GM23338 (cell line): ENCODE measurements at regions not wholly inside any gene's neighbourhood (a gene's known extent, or its start where the extent isn't known, plus 50 kb on each side); places are given as distances from the start of the nearest gene placed in this dataset.
A peak's percentile ranks its signal among the peaks of the same experiment; 100 is the strongest.

Experiments
- ATAC-seq: fragments of 200-7000 bp; cut with Tn5 transposase; 3 replicates; pipeline ENCODE4 v1.9.1; 2020
- DNase-seq: peaks from one replicate; pipeline ENCODE4 v3.0.0-alpha.2; 2015; ENCODE audit warnings: low spot score
- H2AFZ ChIP-seq: fragments of 200-600 bp; sonication (generic); 2 replicates; pipeline ENCODE4 v1.8.0; 2016; ENCODE audit warnings: antibody characterized with exemption, mild to moderate bottlenecking, moderate library complexity
- H3F3A ChIP-seq: fragments of 200-600 bp; sonication (generic); replicated peaks from 2 replicates; pipeline ENCODE4 v1.8.0; 2017; ENCODE audit warnings: antibody characterized with exemption, mixed run types, low read depth
- H3K27ac ChIP-seq: fragments of 200-600 bp; sonication (generic); 2 replicates; pipeline ENCODE4 v1.6.1; 2016; ENCODE audit warnings: low read depth
- H3K27me3 ChIP-seq: fragments of 200-600 bp; sonication (generic); 2 replicates; pipeline ENCODE4 v1.8.0; 2016; ENCODE audit warnings: mild to moderate bottlenecking, mixed run types, moderate library complexity; ENCODE audit not compliant: insufficient read depth
- H3K36me3 ChIP-seq: fragments of 200-600 bp; sonication (generic); 2 replicates; pipeline ENCODE4 v1.8.0; 2016; ENCODE audit warnings: mild to moderate bottlenecking; ENCODE audit not compliant: insufficient read depth
- H3K4me1 ChIP-seq: fragments of 200-600 bp; sonication (generic); 2 replicates; pipeline ENCODE4 v1.8.0; 2016; ENCODE audit warnings: mild to moderate bottlenecking, moderate library complexity; ENCODE audit not compliant: insufficient read depth
- H3K4me2 ChIP-seq: fragments of 200-600 bp; sonication (generic); 2 replicates; pipeline ENCODE4 v1.7.1; 2017; ENCODE audit warnings: mixed run types
- H3K4me3 ChIP-seq: fragments of 200-600 bp; sonication (generic); 2 replicates; pipeline ENCODE4 v1.6.1; 2016; ENCODE audit warnings: mixed run types
- H3K79me2 ChIP-seq: fragments of 200-600 bp; sonication (generic); replicated peaks from 2 replicates; pipeline ENCODE4 v1.8.0; 2017; ENCODE audit warnings: mild to moderate bottlenecking; ENCODE audit not compliant: insufficient read depth
- H3K9me2 ChIP-seq: fragments of 200-600 bp; sonication (generic); 2 replicates; pipeline ENCODE4 v1.8.0; 2017; ENCODE audit not compliant: insufficient read depth
- H4K20me1 ChIP-seq: fragments of 200-600 bp; sonication (generic); replicated peaks from 2 replicates; pipeline ENCODE4 v1.8.0; 2017; ENCODE audit warnings: mild to moderate bottlenecking; ENCODE audit not compliant: insufficient read depth
- H3K27ac Mint-ChIP-seq: 2 replicates; pipeline ENCODE4 v1.8.0; 2020; ENCODE audit warnings: inconsistent platforms, mild to moderate bottlenecking, moderate library complexity, mixed read lengths
- H3K27me3 Mint-ChIP-seq: 3 replicates; pipeline ENCODE4 v1.8.0; 2022; ENCODE audit warnings: low read depth, mild to moderate bottlenecking, moderate library complexity, mixed read lengths, inconsistent platforms; ENCODE audit not compliant: insufficient read depth, poor library complexity
- H3K36me3 Mint-ChIP-seq: 3 replicates; pipeline ENCODE4 v1.8.0; 2021; ENCODE audit warnings: low read depth, mild to moderate bottlenecking, inconsistent platforms, moderate library complexity, mixed read lengths
- H3K4me1 Mint-ChIP-seq: 3 replicates; pipeline ENCODE4 v1.8.0; 2020; ENCODE audit warnings: mild to moderate bottlenecking, inconsistent platforms, mixed read lengths
- H3K4me3 Mint-ChIP-seq: 3 replicates; pipeline ENCODE4 v1.8.0; 2021; ENCODE audit warnings: moderate library complexity, mild to moderate bottlenecking, inconsistent platforms, mixed read lengths
- H3K9me3 Mint-ChIP-seq: 3 replicates; pipeline ENCODE4 v1.8.0; 2020; ENCODE audit warnings: moderate library complexity, mild to moderate bottlenecking, inconsistent platforms, mixed read lengths
- CREB1 ChIP-seq: fragments of 250-450 bp; sonication (Bioruptor Pico); IDR thresholded peaks from 2 replicates; pipeline ENCODE4 v1.5.0; 2020; ENCODE audit warnings: low read depth, mild to moderate bottlenecking, moderate library complexity
- CTCF ChIP-seq, 2 experiments: fragments of 200-600 bp in 1 of 2; sonication (generic) in 1 of 2; conservative IDR thresholded peaks; 2 replicates each; pipeline versions ENCODE4 v1.5.1 to v1.6.1; 2016 to 2017; ENCODE audit warnings: antibody characterized with exemption in 2 of 2, low read depth in 2 of 2, mild to moderate bottlenecking in 2 of 2, moderate library complexity in 1 of 2
- EZH2 ChIP-seq: fragments of 200-600 bp; sonication (generic); IDR thresholded peaks from one replicate; pipeline ENCODE4 v1.8.0; 2017; ENCODE audit warnings: antibody characterized with exemption, mild to moderate bottlenecking, low read depth; ENCODE audit not compliant: unreplicated experiment
- EZH2phosphoT487 ChIP-seq: fragments of 200-600 bp; sonication (generic); IDR thresholded peaks from one replicate; pipeline ENCODE4 v1.8.1; 2018; ENCODE audit warnings: antibody characterized with exemption; ENCODE audit not compliant: unreplicated experiment
- JUNB ChIP-seq: IDR thresholded peaks from one replicate; pipeline ENCODE4 v1.6.1; 2016; ENCODE audit warnings: antibody characterized with exemption; ENCODE audit not compliant: unreplicated experiment
- NANOG ChIP-seq: IDR thresholded peaks from 2 replicates; pipeline ENCODE4 v1.6.1; 2016; ENCODE audit warnings: antibody characterized with exemption, borderline replicate concordance
- POLR2AphosphoS5 ChIP-seq: IDR thresholded peaks from 2 replicates; pipeline ENCODE4 v1.6.1; 2016; ENCODE audit warnings: antibody characterized with exemption, low read depth
- ZNF114 ChIP-seq: fragments of 250-450 bp; sonication (Bioruptor Pico); IDR thresholded peaks from 2 replicates; pipeline ENCODE4 v1.5.0; 2020; ENCODE audit warnings: mild to moderate bottlenecking, moderate library complexity
- ZNF331 ChIP-seq: fragments of 250-450 bp; sonication (Bioruptor Pico); IDR thresholded peaks from 2 replicates; pipeline ENCODE4 v1.5.0; 2020; ENCODE audit warnings: low read depth, mild to moderate bottlenecking, moderate library complexity
- TF ChIP-seq, protein P1 (sequence below): IDR thresholded peaks from one replicate; pipeline ENCODE4 v1.6.1; 2018; ENCODE audit warnings: antibody characterized with exemption; ENCODE audit not compliant: unreplicated experiment

DNA sequence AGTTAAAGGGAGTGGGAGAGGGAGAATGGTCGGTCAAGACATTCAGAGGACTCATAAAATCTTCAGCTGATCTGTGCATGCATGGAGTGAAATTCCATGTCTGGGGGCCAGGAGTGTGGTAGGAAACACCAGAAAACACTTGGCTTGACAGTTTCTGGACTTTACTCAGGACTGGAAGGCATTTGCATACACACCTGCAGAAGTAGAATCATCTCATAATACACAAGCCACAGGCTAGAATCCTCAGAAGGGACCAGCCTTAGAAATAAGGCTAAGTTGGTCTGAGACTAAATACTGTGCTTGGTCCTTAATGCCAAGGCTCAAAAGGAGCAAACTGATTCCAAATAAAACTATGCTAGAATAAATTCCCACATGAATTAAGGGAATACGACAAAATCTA, 328.1 kb upstream of the KITLG start:
- Mint-ChIP-seq H3K27ac (no peak overlapping the region), H3K9me3 (no peaks in the 10 kb centered on the region), H3K27me3 (peaks cover 3% of the 10 kb centered on the region), H3K4me1 (no peaks in the 10 kb centered on the region), H3K36me3 (no peaks in the 10 kb centered on the region), H3K4me3 (no peak overlapping the region)
- Histone ChIP-seq H3K79me2 (no peaks in the 10 kb centered on the region), H3K36me3 (no peaks in the 10 kb centered on the region), H3K9me2 (no peaks in the 10 kb centered on the region), H3F3A (no peaks in the 10 kb centered on the region), H3K4me2 (no peak overlapping the region), H4K20me1 (no peaks in the 10 kb centered on the region), H3K27me3 (no peaks in the 10 kb centered on the region), H3K4me1 (no peaks in the 10 kb centered on the region), H3K27ac (no peak overlapping the region), H3K4me3 (no peak overlapping the region), H2AFZ (no peak overlapping the region; the same call in 1 of the 2 replicates)
- no peak for DNase-seq
- no peak for TF ChIP-seq NANOG
- TF ChIP-seq CTCF (conservative IDR thresholded peaks at IDR 0.05; ENCODE audit: low read depth in 2 of 2), result no peak
- no peak for TF ChIP-seq POLR2AphosphoS5
- no peak for ATAC-seq

GRCh38 chr12:88904705-88905104, 324.4 kb upstream of the KITLG start:
- Mint-ChIP-seq H3K4me3 (no peak overlapping the region), H3K9me3 (no peaks in the 10 kb centered on the region), H3K36me3 (no peaks in the 10 kb centered on the region), H3K27ac (no peak overlapping the region), H3K4me1 (no peaks in the 10 kb centered on the region), H3K27me3 (peaks cover 3% of the 10 kb centered on the region)
- Histone ChIP-seq H3K4me3 (no peak overlapping the region), H3K9me2 (no peaks in the 10 kb centered on the region), H3K36me3 (no peaks in the 10 kb centered on the region), H3K4me1 (no peaks in the 10 kb centered on the region), H2AFZ (peak overlapping the region; percentile 50; the same call in 1 of the 2 replicates), H3K79me2 (no peaks in the 10 kb centered on the region), H3K4me2 (no peak overlapping the region), H3K27ac (no peak overlapping the region), H3K27me3 (no peaks in the 10 kb centered on the region), H4K20me1 (no peaks in the 10 kb centered on the region), H3F3A (no peaks in the 10 kb centered on the region)
- DNase-seq (no peak), ATAC-seq (no peak)
- TF ChIP-seq JUNB (no peak), ZNF114 (no peak), EZH2phosphoT487 (no peak), CTCF (conservative IDR thresholded peaks at IDR 0.05; ENCODE audit: low read depth in 2 of 2) (no peak), POLR2AphosphoS5 (no peak), EZH2 (no peak), CREB1 (CRISPR knock-in tag) (no peak), NANOG (no peak), ZNF331 (CRISPR knock-in tag) (no peak)
- TF ChIP-seq, protein P1, sequence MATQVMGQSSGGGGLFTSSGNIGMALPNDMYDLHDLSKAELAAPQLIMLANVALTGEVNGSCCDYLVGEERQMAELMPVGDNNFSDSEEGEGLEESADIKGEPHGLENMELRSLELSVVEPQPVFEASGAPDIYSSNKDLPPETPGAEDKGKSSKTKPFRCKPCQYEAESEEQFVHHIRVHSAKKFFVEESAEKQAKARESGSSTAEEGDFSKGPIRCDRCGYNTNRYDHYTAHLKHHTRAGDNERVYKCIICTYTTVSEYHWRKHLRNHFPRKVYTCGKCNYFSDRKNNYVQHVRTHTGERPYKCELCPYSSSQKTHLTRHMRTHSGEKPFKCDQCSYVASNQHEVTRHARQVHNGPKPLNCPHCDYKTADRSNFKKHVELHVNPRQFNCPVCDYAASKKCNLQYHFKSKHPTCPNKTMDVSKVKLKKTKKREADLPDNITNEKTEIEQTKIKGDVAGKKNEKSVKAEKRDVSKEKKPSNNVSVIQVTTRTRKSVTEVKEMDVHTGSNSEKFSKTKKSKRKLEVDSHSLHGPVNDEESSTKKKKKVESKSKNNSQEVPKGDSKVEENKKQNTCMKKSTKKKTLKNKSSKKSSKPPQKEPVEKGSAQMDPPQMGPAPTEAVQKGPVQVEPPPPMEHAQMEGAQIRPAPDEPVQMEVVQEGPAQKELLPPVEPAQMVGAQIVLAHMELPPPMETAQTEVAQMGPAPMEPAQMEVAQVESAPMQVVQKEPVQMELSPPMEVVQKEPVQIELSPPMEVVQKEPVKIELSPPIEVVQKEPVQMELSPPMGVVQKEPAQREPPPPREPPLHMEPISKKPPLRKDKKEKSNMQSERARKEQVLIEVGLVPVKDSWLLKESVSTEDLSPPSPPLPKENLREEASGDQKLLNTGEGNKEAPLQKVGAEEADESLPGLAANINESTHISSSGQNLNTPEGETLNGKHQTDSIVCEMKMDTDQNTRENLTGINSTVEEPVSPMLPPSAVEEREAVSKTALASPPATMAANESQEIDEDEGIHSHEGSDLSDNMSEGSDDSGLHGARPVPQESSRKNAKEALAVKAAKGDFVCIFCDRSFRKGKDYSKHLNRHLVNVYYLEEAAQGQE, result no peak
